ENCODE measurements at regions not wholly inside any gene's neighbourhood (a gene's known extent, or its start where the extent isn't known, plus 50 kb on each side); places are given as distances from the start of the nearest gene placed in this dataset.
"Not testable (repeated sequence)": the region's sequence is repeated elsewhere in the genome, so short reads cannot be mapped to it uniquely, and the experiment has no call there.

- H3K9me3 ChIP-seq (ENCODE audit: control insufficient read depth, insufficient read depth, low read length); H3K9ac ChIP-seq (ENCODE audit: low read depth, low read length); H3K36me3 ChIP-seq (ENCODE audit: insufficient read depth, low read length); H3K4me1 ChIP-seq (ENCODE audit: insufficient read depth, low read length): not testable (repeated sequence)
Observed at GRCh38 chr14:19052977-19053376, 85.7 kb downstream of the POTEM start.

DNA sequence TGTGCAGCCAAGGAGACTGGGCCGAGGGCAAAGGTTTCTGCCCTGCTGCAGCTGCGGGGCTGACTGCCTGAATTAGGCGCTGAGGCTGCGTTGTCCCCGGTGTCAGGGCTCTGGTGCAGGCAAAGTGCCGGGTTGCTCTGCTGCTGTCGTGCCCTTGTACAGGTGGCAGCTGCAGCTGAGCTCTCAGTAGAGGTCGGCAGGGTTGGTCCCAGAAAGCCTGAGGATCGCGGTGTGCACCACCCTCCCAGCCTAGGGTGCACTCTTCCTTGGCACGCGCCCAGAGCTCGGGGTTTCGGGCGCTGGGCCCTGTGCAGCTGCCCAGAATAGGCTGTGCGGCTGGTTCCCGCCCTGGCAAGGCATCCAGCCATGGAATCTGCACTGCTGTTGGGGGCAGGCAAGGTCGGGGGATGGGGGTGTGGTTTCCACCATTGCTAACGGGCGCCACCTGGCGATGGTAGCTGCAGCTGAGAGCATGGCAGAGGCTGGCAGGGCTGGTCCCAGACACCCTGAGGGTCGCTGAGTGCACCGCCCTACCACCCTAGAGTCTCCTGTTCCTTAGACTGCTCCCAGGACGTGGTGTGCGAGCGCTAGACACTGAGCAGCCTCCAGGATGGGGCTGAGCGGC lies 86.3 kb downstream of the POTEM start:
- not testable (repeated sequence) for H3K4me1 ChIP-seq (ENCODE audit: insufficient read depth, low read length); H3K36me3 ChIP-seq (ENCODE audit: insufficient read depth, low read length); H3K9ac ChIP-seq (ENCODE audit: low read depth, low read length); H3K9me3 ChIP-seq (ENCODE audit: control insufficient read depth, insufficient read depth, low read length)

GRCh38 chr14:19054108-19054721 lies 87.0 kb downstream of the POTEM start:
- H3K4me1 ChIP-seq (ENCODE audit: insufficient read depth, low read length); H3K36me3 ChIP-seq (ENCODE audit: insufficient read depth, low read length); H3K9me3 ChIP-seq (ENCODE audit: control insufficient read depth, insufficient read depth, low read length); H3K9ac ChIP-seq (ENCODE audit: low read depth, low read length): not testable (repeated sequence)

DNA sequence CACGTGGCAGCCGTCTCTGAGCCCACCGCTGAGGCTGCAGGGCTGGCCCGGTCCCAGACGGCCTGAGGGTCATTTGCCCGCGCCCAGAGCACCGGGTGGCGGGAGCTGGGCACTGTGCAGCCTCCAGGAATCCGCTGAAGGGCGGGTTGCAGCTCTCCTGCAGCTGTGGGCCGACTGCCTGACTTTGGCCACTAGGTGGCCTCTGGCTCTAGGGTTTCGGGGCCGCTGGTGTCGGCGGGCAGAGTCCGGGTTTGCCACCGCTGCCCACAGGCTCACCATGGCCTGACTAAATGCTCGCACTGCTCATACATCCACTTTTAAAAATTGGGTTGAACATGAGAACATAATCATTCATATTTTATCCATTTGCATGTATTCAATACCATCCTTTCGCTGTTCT lies 87.7 kb downstream of the POTEM start:
- not testable (repeated sequence) for H3K4me1 ChIP-seq (ENCODE audit: insufficient read depth, low read length); H3K9me3 ChIP-seq (ENCODE audit: control insufficient read depth, insufficient read depth, low read length); H3K36me3 ChIP-seq (ENCODE audit: insufficient read depth, low read length); H3K9ac ChIP-seq (ENCODE audit: low read depth, low read length)

GRCh38 chr14:19059066-19059465 lies 91.8 kb downstream of the POTEM start:
- H3K9ac ChIP-seq (ENCODE audit: low read depth, low read length); H3K9me3 ChIP-seq (ENCODE audit: control insufficient read depth, insufficient read depth, low read length); H3K4me1 ChIP-seq (ENCODE audit: insufficient read depth, low read length); H3K36me3 ChIP-seq (ENCODE audit: insufficient read depth, low read length): not testable (repeated sequence)

GRCh38 chr14:19061689-19062450 lies 94.6 kb downstream of the POTEM start:
- H3K9ac ChIP-seq (ENCODE audit: low read depth, low read length); H3K4me1 ChIP-seq (ENCODE audit: insufficient read depth, low read length); H3K36me3 ChIP-seq (ENCODE audit: insufficient read depth, low read length); H3K9me3 ChIP-seq (ENCODE audit: control insufficient read depth, insufficient read depth, low read length): not testable (repeated sequence)

DNA sequence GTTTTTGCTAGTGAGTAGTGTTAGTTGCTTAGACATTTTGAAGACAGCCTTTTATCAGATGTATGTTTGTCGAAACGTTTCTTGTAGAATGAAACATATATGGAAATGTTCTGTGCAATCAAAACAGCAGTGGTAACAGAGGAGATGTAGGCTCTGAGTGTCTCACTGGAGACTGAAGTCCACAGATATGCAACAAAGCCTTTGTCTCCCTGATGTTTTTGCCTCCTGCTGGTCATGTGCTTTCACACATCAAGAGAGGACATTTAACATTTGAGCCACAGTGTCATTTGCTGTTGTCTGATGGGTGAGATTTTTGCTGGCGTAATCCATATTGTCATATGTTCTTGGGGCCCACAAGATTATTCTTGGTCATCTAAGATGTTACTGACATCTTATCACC lies 101.7 kb downstream of the POTEM start:
- H3K9ac ChIP-seq (ENCODE audit: low read depth, low read length); H3K36me3 ChIP-seq (ENCODE audit: insufficient read depth, low read length); H3K4me1 ChIP-seq (ENCODE audit: insufficient read depth, low read length); H3K9me3 ChIP-seq (ENCODE audit: control insufficient read depth, insufficient read depth, low read length): not testable (repeated sequence)

- not testable (repeated sequence) for H3K9ac ChIP-seq (ENCODE audit: low read depth, low read length); H3K9me3 ChIP-seq (ENCODE audit: control insufficient read depth, insufficient read depth, low read length); H3K4me1 ChIP-seq (ENCODE audit: insufficient read depth, low read length); H3K36me3 ChIP-seq (ENCODE audit: insufficient read depth, low read length)
Observed at GRCh38 chr14:19072518-19072917, 105.3 kb downstream of the POTEM start.

DNA sequence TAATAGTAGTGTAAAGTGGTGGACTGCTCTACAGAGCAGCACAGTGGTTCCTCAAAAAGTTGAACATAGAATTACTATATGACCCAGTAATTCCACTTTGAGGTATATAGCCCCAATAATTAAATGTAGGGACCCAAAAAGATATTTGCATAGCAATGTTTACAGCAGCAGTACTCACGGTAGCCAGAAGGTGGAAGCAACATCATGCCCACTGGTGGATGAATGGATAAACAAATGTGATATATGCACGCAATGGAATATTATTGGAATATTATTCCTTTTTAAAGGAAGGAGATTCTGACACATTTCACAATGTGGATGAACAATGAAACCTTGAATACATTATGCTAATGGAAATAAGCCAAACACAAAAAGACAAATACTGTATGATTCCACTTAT lies 121.4 kb downstream of the POTEM start:
- H3K9ac ChIP-seq (ENCODE audit: low read depth, low read length); H3K36me3 ChIP-seq (ENCODE audit: insufficient read depth, low read length); H3K9me3 ChIP-seq (ENCODE audit: control insufficient read depth, insufficient read depth, low read length); H3K4me1 ChIP-seq (ENCODE audit: insufficient read depth, low read length): not testable (repeated sequence)

DNA sequence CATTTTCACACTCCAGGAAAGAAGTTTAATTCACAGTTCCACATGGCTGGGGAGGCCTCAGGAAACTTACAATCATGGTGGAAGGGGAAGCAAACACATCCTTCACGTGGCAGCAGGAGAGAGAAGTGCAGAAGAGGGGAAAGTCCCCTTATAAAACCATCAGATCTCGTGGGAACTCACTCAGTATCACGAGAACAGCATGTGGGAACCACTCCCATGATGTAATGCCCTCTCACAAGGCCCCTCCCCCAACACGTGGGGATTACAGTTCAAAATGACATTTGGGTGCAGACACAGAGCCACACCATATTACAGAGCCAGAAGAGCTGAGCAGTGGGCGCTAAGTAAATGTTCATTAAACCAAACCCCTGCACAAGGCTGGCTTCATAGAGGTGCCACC lies 126.0 kb downstream of the POTEM start:
- H3K36me3 ChIP-seq (ENCODE audit: insufficient read depth, low read length), result not testable (repeated sequence)

GRCh38 chr14:19094731-19095130 lies 127.5 kb downstream of the POTEM start:
- H3K4me1 ChIP-seq (ENCODE audit: insufficient read depth, low read length); H3K9ac ChIP-seq (ENCODE audit: low read depth, low read length); H3K9me3 ChIP-seq (ENCODE audit: control insufficient read depth, insufficient read depth, low read length); H3K36me3 ChIP-seq (ENCODE audit: insufficient read depth, low read length): not testable (repeated sequence)

More for the DNA sequence above, 126.0 kb downstream of the POTEM start:
- H3K4me1 ChIP-seq (ENCODE audit: insufficient read depth, low read length); H3K9ac ChIP-seq (ENCODE audit: low read depth, low read length); H3K9me3 ChIP-seq (ENCODE audit: control insufficient read depth, insufficient read depth, low read length): not testable (repeated sequence)

DNA sequence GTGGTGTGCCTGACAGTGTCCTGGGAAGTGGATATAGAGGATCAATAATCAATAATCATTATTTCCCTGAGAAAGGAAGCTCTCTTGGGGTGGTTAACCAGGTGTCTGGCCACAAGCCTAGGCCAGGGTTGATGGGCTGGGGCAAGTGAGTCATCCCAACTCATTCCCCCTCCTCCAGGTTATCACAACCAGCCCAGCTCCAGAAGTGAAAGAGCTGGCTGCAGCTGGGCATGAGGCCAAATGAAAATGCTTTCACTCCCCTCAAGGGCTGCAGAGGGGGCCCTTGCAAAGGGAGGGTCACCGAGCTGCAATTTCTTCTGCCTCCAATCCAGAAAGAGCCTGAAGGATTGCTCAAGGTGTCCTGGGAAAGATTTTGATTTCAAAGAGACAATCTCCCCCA lies 127.9 kb downstream of the POTEM start:
- H3K9me3 ChIP-seq (ENCODE audit: control insufficient read depth, insufficient read depth, low read length); H3K36me3 ChIP-seq (ENCODE audit: insufficient read depth, low read length); H3K9ac ChIP-seq (ENCODE audit: low read depth, low read length); H3K4me1 ChIP-seq (ENCODE audit: insufficient read depth, low read length): not testable (repeated sequence)

- not testable (repeated sequence) for H3K4me1 ChIP-seq (ENCODE audit: insufficient read depth, low read length); H3K9ac ChIP-seq (ENCODE audit: low read depth, low read length); H3K36me3 ChIP-seq (ENCODE audit: insufficient read depth, low read length); H3K9me3 ChIP-seq (ENCODE audit: control insufficient read depth, insufficient read depth, low read length)
Observed at GRCh38 chr14:19096467-19096866, 129.2 kb downstream of the POTEM start.

DNA sequence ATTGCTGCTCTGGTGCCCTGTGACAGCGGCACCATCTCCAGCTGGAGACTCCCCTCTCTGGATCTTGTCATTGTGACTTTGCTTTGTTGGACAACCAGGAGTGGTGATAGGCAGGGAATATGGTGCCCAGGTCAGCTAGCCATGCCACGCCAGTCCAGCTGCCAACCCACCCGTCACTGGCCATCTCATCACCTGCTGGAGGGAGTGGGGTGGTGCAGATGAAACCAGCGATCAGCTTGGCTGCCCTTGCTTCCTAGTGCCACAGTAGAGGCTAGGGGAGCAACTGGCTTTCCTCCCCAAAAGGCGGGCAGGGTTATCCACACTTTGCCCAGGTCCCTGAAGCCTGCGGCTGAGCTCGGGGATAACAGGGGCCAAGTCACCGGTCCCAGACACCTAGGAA lies 129.6 kb downstream of the POTEM start:
- H3K36me3 ChIP-seq (ENCODE audit: insufficient read depth, low read length); H3K4me1 ChIP-seq (ENCODE audit: insufficient read depth, low read length); H3K9ac ChIP-seq (ENCODE audit: low read depth, low read length); H3K9me3 ChIP-seq (ENCODE audit: control insufficient read depth, insufficient read depth, low read length): not testable (repeated sequence)

- not testable (repeated sequence) for H3K36me3 ChIP-seq (ENCODE audit: insufficient read depth, low read length); H3K9ac ChIP-seq (ENCODE audit: low read depth, low read length)
Observed at GRCh38 chr14:19097306-19097705, 130.1 kb downstream of the POTEM start.

More at GRCh38 chr14:19097306-19097705, 130.1 kb downstream of the POTEM start:
- H3K4me1 ChIP-seq (ENCODE audit: insufficient read depth, low read length); H3K9me3 ChIP-seq (ENCODE audit: control insufficient read depth, insufficient read depth, low read length): not testable (repeated sequence)
